HCT116 (cell line): ENCODE measurements at regions not wholly inside any gene's neighbourhood (a gene's known extent, or its start where the extent isn't known, plus 50 kb on each side); places are given as distances from the start of the nearest gene placed in this dataset.

ENCODE experiments used
- ATAC-seq: fragments of 200-7000 bp; cut with Tn5 transposase; 2 replicates; pipeline ENCODE4 v1.9.1; 2020; ENCODE audit warnings: mild to moderate bottlenecking, moderate library complexity
- BruUV-seq: library from RNA; stranded (reverse); fragments of 400-500 nt; replicated peaks from 2 replicates; lab custom pipeline; 2021; lab: Mats Ljungman, UMichigan
- CTCF ChIA-PET: fragments of 300-600 bp; sonication (Branson Sonifier 250); formaldehyde crosslinking; loops from one replicate; lab custom pipeline; 2021; ENCODE audit warnings: antibody characterized with exemption; lab: Charles Lee
- POLR2A ChIA-PET: fragments of 300-600, 350-600 bp; sonication (Branson Sonifier 250); formaldehyde crosslinking; loops from one replicate; lab custom pipeline; 2021; ENCODE audit warnings: antibody characterized with exemption; lab: Charles Lee
- RAD21 ChIA-PET, 2 experiments: fragments of 300-600 bp; sonication (Branson Sonifier 250); formaldehyde crosslinking; loops; one replicate each; lab custom pipeline; 2023; ENCODE audit warnings: low total read pairs in 2 of 2; ENCODE audit not compliant: uncharacterized antibody in 2 of 2, unreplicated experiment in 2 of 2, low non-redundant PET in 1 of 2; lab: Charles Lee
- DNase-seq: peaks from one replicate; pipeline ENCODE4 v3.0.0-alpha.2; 2010; ENCODE audit warnings: low read depth, low spot score
- H2AFZ ChIP-seq: fragments of 200-600 bp; shearing (Covaris generic), sonication (generic); 2 replicates; pipeline ENCODE4 v1.6.1; 2017; ENCODE audit warnings: low read depth, mixed run types, mixed read lengths, antibody characterized with exemption, low read length; ENCODE audit not compliant: poor library complexity, severe bottlenecking
- H3K27ac ChIP-seq: 2 replicates; pipeline ENCODE4 v1.5.1; 2012; ENCODE audit warnings: low read depth, low read length
- H3K27me3 ChIP-seq: fragments of 200-600 bp; sonication (generic); 2 replicates; pipeline ENCODE4 v1.6.1; 2016; ENCODE audit warnings: mixed run types, low read length, mixed read lengths; ENCODE audit not compliant: insufficient read depth
- H3K36me3 ChIP-seq, 2 experiments: fragments of 200-500 bp in 1 of 2; fragments of 200-600 bp in 1 of 2; sonication (Bioruptor generic) in 1 of 2; sonication (generic) in 1 of 2; 2 replicates each; pipeline versions ENCODE4 v1.5.1 to v1.6.1; 2014 to 2016; ENCODE audit warnings: low read length in 2 of 2, inconsistent platforms in 1 of 2, mixed read lengths in 1 of 2, mixed run types in 1 of 2; ENCODE audit not compliant: insufficient read depth in 2 of 2, control insufficient read depth in 1 of 2
- H3K4me1 ChIP-seq, 2 experiments: fragments of 200-600 bp in 1 of 2; sonication (generic) in 1 of 2; 2 replicates each; pipeline versions ENCODE4 v1.5.1 to v1.6.1; 2012 to 2017; ENCODE audit warnings: low read length in 2 of 2, inconsistent platforms in 1 of 2, mild to moderate bottlenecking in 1 of 2, mixed read lengths in 1 of 2, mixed run types in 1 of 2, moderate library complexity in 1 of 2; ENCODE audit not compliant: insufficient read depth in 2 of 2, control insufficient read depth in 1 of 2
- H3K4me2 ChIP-seq: fragments of 200-600 bp; sonication (generic); 2 replicates; pipeline ENCODE4 v1.6.1; 2017; ENCODE audit warnings: mixed run types, low read length, mixed read lengths
- H3K4me3 ChIP-seq, 2 experiments: fragments of 200-600 bp in 1 of 2; sonication (generic) in 1 of 2; replicated peaks in 1 of 2; 2 replicates each; pipeline ENCODE4 v1.5.1; 2011 to 2016; ENCODE audit warnings: low read length in 2 of 2, control low read depth in 1 of 2, low read depth in 1 of 2, mild to moderate bottlenecking in 1 of 2, mixed read lengths in 1 of 2, mixed run types in 1 of 2
- H3K79me2 ChIP-seq: fragments of 200-600 bp; sonication (generic); 2 replicates; pipeline ENCODE4 v1.6.1; 2017; ENCODE audit warnings: mild to moderate bottlenecking, mixed run types, low read length, moderate library complexity, mixed read lengths; ENCODE audit not compliant: insufficient read depth
- H3K9ac ChIP-seq: fragments of 200-600 bp; sonication (generic); 2 replicates; pipeline ENCODE4 v1.6.1; 2016; ENCODE audit warnings: low read length, mixed read lengths
- H3K9me2 ChIP-seq: fragments of 200-600 bp; sonication (generic), shearing (Covaris generic); 2 replicates; pipeline ENCODE4 v1.6.1; 2017; ENCODE audit warnings: mixed run types, mild to moderate bottlenecking, moderate library complexity; ENCODE audit not compliant: insufficient read depth
- H3K9me3 ChIP-seq, 2 experiments: fragments of 200-500 bp in 1 of 2; fragments of 200-600 bp in 1 of 2; sonication (Bioruptor generic) in 1 of 2; sonication (generic) in 1 of 2; 2 replicates each; pipeline ENCODE4 v1.6.1; 2014 to 2017; ENCODE audit warnings: low read length in 2 of 2, mixed read lengths in 2 of 2, inconsistent platforms in 1 of 2, low read depth in 1 of 2, mild to moderate bottlenecking in 1 of 2, mixed run types in 1 of 2, moderate library complexity in 1 of 2; ENCODE audit not compliant: control insufficient read depth in 1 of 2, insufficient read depth in 1 of 2
- H4K20me1 ChIP-seq: fragments of 200-600 bp; sonication (generic), shearing (Covaris generic); 2 replicates; pipeline ENCODE4 v1.6.1; 2017; ENCODE audit warnings: mixed run types, mild to moderate bottlenecking, moderate library complexity; ENCODE audit not compliant: insufficient read depth
- EZH2 ChIP-seq: fragments of 200-600 bp; sonication (generic); IDR thresholded peaks from 2 replicates; pipeline ENCODE4 v1.6.1; 2017; ENCODE audit warnings: antibody characterized with exemption, mixed run types
- POLR2AphosphoS5 ChIP-seq: IDR thresholded peaks from 2 replicates; pipeline ENCODE4 v1.6.1; 2011; ENCODE audit warnings: mild to moderate bottlenecking, low read depth, low read length, moderate library complexity
- REST ChIP-seq: IDR thresholded peaks from 2 replicates; pipeline ENCODE4 v1.6.1; 2012; ENCODE audit warnings: low read depth
- SRF ChIP-seq: IDR thresholded peaks from 2 replicates; pipeline ENCODE4 v1.6.1; 2012; ENCODE audit warnings: low read depth
- intact Hi-C: fragments of 100-400 bp; cut with micrococcal nuclease; formaldehyde crosslinking; loops from 2 replicates; pipeline ENCODE4 v1.10.0; 2022
- TF ChIP-seq, protein P1 (sequence below): IDR thresholded peaks from 2 replicates; pipeline ENCODE4 v1.6.1; 2011; ENCODE audit warnings: mild to moderate bottlenecking, low read length, moderate library complexity; ENCODE audit not compliant: insufficient replicate concordance; ENCODE audit errors: extremely low read depth

DNA sequence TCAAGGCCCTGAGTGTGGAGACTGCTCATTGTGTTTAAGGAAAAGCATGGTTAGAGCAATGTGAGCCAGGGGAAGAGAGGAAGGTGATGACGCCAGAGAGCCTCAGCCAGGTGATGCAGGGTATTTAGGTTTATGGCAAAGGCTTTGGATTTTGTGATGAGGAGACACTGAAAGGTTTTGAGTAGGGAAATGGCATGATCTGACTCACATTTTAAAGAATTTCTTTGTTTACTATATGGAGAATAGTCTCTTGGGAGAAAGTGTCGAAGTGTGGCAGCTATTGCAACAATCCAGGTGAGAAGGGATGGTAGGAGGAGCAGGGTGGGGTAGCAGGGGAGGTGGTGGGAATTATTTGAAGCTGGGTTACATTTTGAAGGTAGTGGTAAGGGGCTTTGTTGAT lies 293.4 kb upstream of the IGFBP7 start:
- TF ChIP-seq, protein P1, sequence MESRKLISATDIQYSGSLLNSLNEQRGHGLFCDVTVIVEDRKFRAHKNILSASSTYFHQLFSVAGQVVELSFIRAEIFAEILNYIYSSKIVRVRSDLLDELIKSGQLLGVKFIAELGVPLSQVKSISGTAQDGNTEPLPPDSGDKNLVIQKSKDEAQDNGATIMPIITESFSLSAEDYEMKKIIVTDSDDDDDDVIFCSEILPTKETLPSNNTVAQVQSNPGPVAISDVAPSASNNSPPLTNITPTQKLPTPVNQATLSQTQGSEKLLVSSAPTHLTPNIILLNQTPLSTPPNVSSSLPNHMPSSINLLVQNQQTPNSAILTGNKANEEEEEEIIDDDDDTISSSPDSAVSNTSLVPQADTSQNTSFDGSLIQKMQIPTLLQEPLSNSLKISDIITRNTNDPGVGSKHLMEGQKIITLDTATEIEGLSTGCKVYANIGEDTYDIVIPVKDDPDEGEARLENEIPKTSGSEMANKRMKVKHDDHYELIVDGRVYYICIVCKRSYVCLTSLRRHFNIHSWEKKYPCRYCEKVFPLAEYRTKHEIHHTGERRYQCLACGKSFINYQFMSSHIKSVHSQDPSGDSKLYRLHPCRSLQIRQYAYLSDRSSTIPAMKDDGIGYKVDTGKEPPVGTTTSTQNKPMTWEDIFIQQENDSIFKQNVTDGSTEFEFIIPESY: no peak
- TF ChIP-seq SRF (no peak), REST (no peak), POLR2AphosphoS5 (no peak), EZH2 (no peak)
- H3K9me2 ChIP-seq: no peaks in the 10 kb centered on the region
- H4K20me1 ChIP-seq: no peaks in the 10 kb centered on the region
- DNase-seq (no peak), ATAC-seq (no peak)
- no peak overlapping the region for H3K9ac ChIP-seq
- H3K4me2 ChIP-seq: no peak overlapping the region
- H3K27me3 ChIP-seq: no peaks in the 10 kb centered on the region
- POLR2A ChIA-PET: no interaction called here
- intact Hi-C loops: no loop called here
- H3K4me3 ChIP-seq: no peak overlapping the region
- no peaks in the 10 kb centered on the region for H3K79me2 ChIP-seq
- no peak overlapping the region for H2AFZ ChIP-seq
- H3K4me1 ChIP-seq: no peaks in the 10 kb centered on the region
- no peaks in the 10 kb centered on the region for H3K9me3 ChIP-seq
- no peaks in the 10 kb centered on the region for H3K36me3 ChIP-seq
- no peak overlapping the region for H3K27ac ChIP-seq
- RAD21 ChIA-PET: no interaction called here
- BruUV-seq: no TSS peak
- CTCF ChIA-PET: no interaction called here
